HepG2 (cell line): ENCODE measurements at regions not wholly inside any gene's neighbourhood (a gene's known extent, or its start where the extent isn't known, plus 50 kb on each side); places are given as distances from the start of the nearest gene placed in this dataset.

Experiments used
- ATAC-seq: fragments of 200-7000 bp; cut with Tn5 transposase; 3 replicates; pipeline ENCODE4 v1.9.1; 2020; ENCODE audit warnings: mild to moderate bottlenecking, moderate library complexity
- BruUV-seq: library from RNA; stranded (reverse); fragments of 400-500 nt; replicated peaks from 2 replicates; lab custom pipeline; 2021; lab: Mats Ljungman, UMichigan
- CTCF ChIA-PET: fragments of 300-600 bp; formaldehyde crosslinking; extraction: SDS; loops from one replicate; lab custom pipeline; 2021; ENCODE audit warnings: low total read pairs, inconsistent platforms, low intra/inter-chr PET ratio; lab: Yijun Ruan, JAX
- POLR2A ChIA-PET: fragments of 350-600 bp; sonication (Branson Sonifier 250); formaldehyde crosslinking; loops from one replicate; lab custom pipeline; 2020; ENCODE audit warnings: antibody characterized with exemption, inconsistent platforms; lab: Yijun Ruan, JAX
- DNase-seq: peaks from one replicate; pipeline ENCODE4 v3.0.0-alpha.2; 2015; ENCODE audit warnings: low spot score
- FAIRE-seq: peaks from 3 replicates; lab custom pipeline; 2011; peaks lifted over from hg19 to GRCh38; lab: Jason Lieb, UNC
- H2AFZ ChIP-seq: one replicate; pipeline ENCODE4 v1.6.1; 2011; ENCODE audit warnings: low read length, inconsistent platforms
- H3K27ac ChIP-seq: fragments of 300-600 bp; 3 replicates; pipeline ENCODE4 v1.8.0; 2011; ENCODE audit warnings: mixed run types, mild to moderate bottlenecking, mixed read lengths, low read length, inconsistent platforms; ENCODE audit not compliant: insufficient read depth; ENCODE audit errors: extremely low read length
- H3K27me3 ChIP-seq, 2 experiments: fragments of 200-600 bp in 1 of 2; 2 replicates in 1 of 2; 3 replicates in 1 of 2; pipeline versions ENCODE4 v1.6.0 to v1.8.0; 2011; ENCODE audit warnings: low read length in 2 of 2, mild to moderate bottlenecking in 2 of 2, moderate library complexity in 2 of 2, inconsistent platforms in 1 of 2; ENCODE audit not compliant: insufficient read depth in 2 of 2, control insufficient read depth in 1 of 2
- H3K36me3 ChIP-seq, 2 experiments: fragments of 200-600 bp in 1 of 2; replicated peaks in 1 of 2; 2 replicates in 1 of 2; 3 replicates in 1 of 2; pipeline versions ENCODE4 v1.5.1 to v1.8.0; 2011; ENCODE audit warnings: low read length in 2 of 2, inconsistent platforms in 1 of 2; ENCODE audit not compliant: insufficient read depth in 2 of 2, control insufficient read depth in 1 of 2
- H3K4me1 ChIP-seq: 2 replicates; pipeline ENCODE4 v1.5.1; 2012; ENCODE audit warnings: low read length, inconsistent platforms; ENCODE audit not compliant: insufficient read depth
- H3K4me2 ChIP-seq: 2 replicates; pipeline ENCODE4 v1.6.0; 2011; ENCODE audit warnings: low read depth, low read length, inconsistent platforms
- H3K4me3 ChIP-seq, 3 experiments: fragments of 200-600 bp in 1 of 3; sonication (generic), shearing (Covaris generic) in 1 of 3; replicated peaks in 1 of 3; 2 replicates each; pipeline ENCODE4 v1.5.1; 2011 to 2016; ENCODE audit warnings: low read length in 3 of 3, inconsistent platforms in 2 of 3, low read depth in 2 of 3, mild to moderate bottlenecking in 2 of 3, control low read depth in 1 of 3, mixed read lengths in 1 of 3; ENCODE audit not compliant: insufficient read depth in 1 of 3
- H3K79me2 ChIP-seq: one replicate; pipeline ENCODE4 v1.6.1; 2011; ENCODE audit warnings: low read length, inconsistent platforms; ENCODE audit not compliant: insufficient read depth
- H3K9ac ChIP-seq: 2 replicates; pipeline ENCODE4 v1.6.0; 2011; ENCODE audit warnings: mild to moderate bottlenecking, low read depth, low read length, inconsistent platforms; ENCODE audit not compliant: insufficient read depth
- H3K9me3 ChIP-seq: 2 replicates; pipeline ENCODE4 v1.5.1; 2012; ENCODE audit warnings: mild to moderate bottlenecking, low read length
- H4K20me1 ChIP-seq: 2 replicates; pipeline ENCODE4 v1.6.0; 2011; ENCODE audit warnings: inconsistent platforms, mild to moderate bottlenecking, low read length, moderate library complexity; ENCODE audit not compliant: insufficient read depth
- BHLHE40 ChIP-seq: IDR thresholded peaks from 2 replicates; pipeline ENCODE4 v1.6.1; 2011; ENCODE audit warnings: low read length, improper control_type of control experiment
- CAMTA2 ChIP-seq: sonication (generic); formaldehyde crosslinking; IDR thresholded peaks from 2 replicates; pipeline ENCODE4 v1.4.0; 2020; ENCODE audit warnings: mild to moderate bottlenecking, missing genetic modification reagents, borderline replicate concordance
- DPF2 ChIP-seq: sonication (generic); formaldehyde crosslinking; IDR thresholded peaks from 2 replicates; pipeline ENCODE4 v1.4.0; 2020; ENCODE audit warnings: mild to moderate bottlenecking, low read depth, missing genetic modification reagents, borderline replicate concordance
- E2F5 ChIP-seq: sonication (generic); formaldehyde crosslinking; conservative IDR thresholded peaks from 2 replicates; pipeline ENCODE4 v1.4.0; 2020; ENCODE audit warnings: missing genetic modification reagents
- FOXO1 ChIP-seq: sonication (generic); formaldehyde crosslinking; IDR thresholded peaks from 2 replicates; pipeline ENCODE4 v1.4.0; 2020; ENCODE audit warnings: missing genetic modification reagents
- KMT2A ChIP-seq: sonication (generic); formaldehyde crosslinking; IDR thresholded peaks from 2 replicates; pipeline ENCODE4 v1.4.0; 2020; ENCODE audit warnings: missing genetic modification reagents
- NFIB ChIP-seq: sonication (generic); formaldehyde crosslinking; IDR thresholded peaks from 2 replicates; pipeline ENCODE4 v1.9.0; 2021; ENCODE audit warnings: missing genetic modification reagents, mild to moderate bottlenecking, borderline replicate concordance
- NFKB2 ChIP-seq: sonication (generic); formaldehyde crosslinking; IDR thresholded peaks from 2 replicates; pipeline ENCODE4 v1.4.0; 2020; ENCODE audit warnings: missing genetic modification reagents, borderline replicate concordance
- PCBP2 ChIP-seq: fragments of 200-400 bp; formaldehyde crosslinking; optimal IDR thresholded peaks from 2 replicates; pipeline ENCODE3; 2018; ENCODE audit warnings: low read length, low read depth; ENCODE audit not compliant: poor library complexity, severe bottlenecking
- REPIN1 ChIP-seq: sonication (generic); formaldehyde crosslinking; IDR thresholded peaks from 2 replicates; pipeline ENCODE4 v1.8.0; 2022; ENCODE audit warnings: missing genetic modification reagents, low read depth, mild to moderate bottlenecking, borderline replicate concordance
- SETDB1 ChIP-seq: sonication (generic); formaldehyde crosslinking; IDR thresholded peaks from 2 replicates; pipeline ENCODE4 v1.5.1; 2020; ENCODE audit warnings: missing genetic modification reagents, mild to moderate bottlenecking, borderline replicate concordance
- SMC3 ChIP-seq: IDR thresholded peaks from 2 replicates; pipeline ENCODE4 v1.6.1; 2011; ENCODE audit warnings: low read length, improper control_type of control experiment
- TARDBP ChIP-seq: sonication (generic); formaldehyde crosslinking; IDR thresholded peaks from 2 replicates; pipeline ENCODE4 v1.8.0; 2022; ENCODE audit warnings: mild to moderate bottlenecking, missing genetic modification reagents
- ZFX ChIP-seq: sonication (generic); formaldehyde crosslinking; IDR thresholded peaks from 2 replicates; pipeline ENCODE4 v1.4.0; 2020; ENCODE audit warnings: mild to moderate bottlenecking, low read depth, missing genetic modification reagents, moderate library complexity
- ZNF441 ChIP-seq: sonication (generic); formaldehyde crosslinking; IDR thresholded peaks from 2 replicates; pipeline ENCODE4 v1.7.0; 2021; ENCODE audit warnings: missing genetic modification reagents, borderline replicate concordance
- ZNF749 ChIP-seq: sonication (generic); formaldehyde crosslinking; IDR thresholded peaks from 2 replicates; pipeline ENCODE4 v1.8.0; 2022; ENCODE audit warnings: mild to moderate bottlenecking, missing genetic modification reagents, moderate library complexity, borderline replicate concordance
- WGBS: methylation state at CpG from one replicate; pipeline ENCODE4 v1.1.6; 2017; ENCODE audit warnings: low lambda C conversion rate; 5-methylcytosine and 5-hydroxymethylcytosine counted together
- in situ Hi-C: cut with HindIII; loops from 2 replicates; pipeline ENCODE4 v1.10.0; 2017; ENCODE audit warnings: low pct_unique_long_range_greater_than_20kb; ENCODE audit not compliant: extremely low pct_ligation_motif_present
- intact Hi-C: fragments of 100-400 bp; cut with micrococcal nuclease; formaldehyde crosslinking; loops from one replicate; pipeline ENCODE4 v1.10.0; 2022; ENCODE audit not compliant: unreplicated experiment
- TF ChIP-seq, protein P1 (sequence below): sonication (generic); formaldehyde crosslinking; IDR thresholded peaks from 2 replicates; pipeline ENCODE4 v1.4.0; 2020; ENCODE audit warnings: mild to moderate bottlenecking, missing genetic modification reagents
- TF ChIP-seq, protein P2 (sequence below): sonication (generic); formaldehyde crosslinking; IDR thresholded peaks from 2 replicates; pipeline ENCODE4 v1.5.0; 2020; ENCODE audit warnings: mild to moderate bottlenecking, missing genetic modification reagents

DNA sequence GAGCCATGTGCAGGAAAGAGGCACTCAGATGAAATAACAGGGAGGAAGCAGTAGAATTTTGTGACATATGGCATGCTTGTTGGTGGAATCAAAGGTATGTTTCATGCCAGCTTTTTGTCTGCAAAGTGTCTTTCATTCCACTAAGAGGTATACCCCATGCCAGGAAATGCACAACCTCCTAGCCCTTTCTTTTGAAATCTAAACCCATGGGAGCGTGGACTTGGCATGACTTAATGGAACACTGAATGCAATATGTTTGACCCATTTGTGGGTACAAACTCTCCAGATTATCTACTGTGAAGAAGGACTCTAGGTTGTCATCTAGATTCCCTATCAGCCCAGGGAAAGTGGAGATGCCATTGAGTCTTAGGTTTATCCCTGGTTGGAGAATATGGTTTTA, 338.3 kb upstream of the TEX13C start (continued):
- TF ChIP-seq, protein P1, sequence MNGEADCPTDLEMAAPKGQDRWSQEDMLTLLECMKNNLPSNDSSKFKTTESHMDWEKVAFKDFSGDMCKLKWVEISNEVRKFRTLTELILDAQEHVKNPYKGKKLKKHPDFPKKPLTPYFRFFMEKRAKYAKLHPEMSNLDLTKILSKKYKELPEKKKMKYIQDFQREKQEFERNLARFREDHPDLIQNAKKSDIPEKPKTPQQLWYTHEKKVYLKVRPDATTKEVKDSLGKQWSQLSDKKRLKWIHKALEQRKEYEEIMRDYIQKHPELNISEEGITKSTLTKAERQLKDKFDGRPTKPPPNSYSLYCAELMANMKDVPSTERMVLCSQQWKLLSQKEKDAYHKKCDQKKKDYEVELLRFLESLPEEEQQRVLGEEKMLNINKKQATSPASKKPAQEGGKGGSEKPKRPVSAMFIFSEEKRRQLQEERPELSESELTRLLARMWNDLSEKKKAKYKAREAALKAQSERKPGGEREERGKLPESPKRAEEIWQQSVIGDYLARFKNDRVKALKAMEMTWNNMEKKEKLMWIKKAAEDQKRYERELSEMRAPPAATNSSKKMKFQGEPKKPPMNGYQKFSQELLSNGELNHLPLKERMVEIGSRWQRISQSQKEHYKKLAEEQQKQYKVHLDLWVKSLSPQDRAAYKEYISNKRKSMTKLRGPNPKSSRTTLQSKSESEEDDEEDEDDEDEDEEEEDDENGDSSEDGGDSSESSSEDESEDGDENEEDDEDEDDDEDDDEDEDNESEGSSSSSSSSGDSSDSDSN (CRISPR knock-in tag) = no peak

DNA sequence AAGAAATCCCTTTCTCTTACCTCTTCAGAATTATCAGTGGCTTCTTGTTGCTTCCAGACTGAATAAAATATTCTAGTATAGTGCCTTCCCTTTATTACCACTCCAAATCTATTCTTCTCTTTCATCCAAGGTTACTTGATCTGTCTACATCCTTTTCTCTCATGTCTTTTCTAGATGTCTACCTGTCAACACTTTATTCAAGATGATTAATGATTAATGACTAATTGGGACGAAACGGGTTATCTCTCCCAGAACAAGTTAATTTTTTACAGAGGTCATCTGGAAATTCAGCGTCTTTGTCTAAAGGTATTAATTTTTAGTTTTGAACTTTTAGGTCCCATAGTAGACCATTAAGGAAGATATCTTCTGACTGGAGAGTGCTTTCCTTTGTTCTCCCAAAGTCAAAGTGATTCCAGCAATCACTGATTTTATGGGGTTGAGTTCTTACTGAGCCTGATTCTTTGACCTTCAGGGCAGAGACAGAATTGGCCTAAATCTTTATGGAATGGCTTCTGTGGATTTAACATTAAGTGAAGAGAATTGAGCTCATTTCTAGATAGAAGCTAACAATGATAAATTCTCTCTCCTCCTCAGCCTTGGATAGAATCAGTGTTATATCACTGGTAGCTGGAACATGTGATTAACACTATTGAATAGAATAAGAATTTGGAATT, 335.4 kb upstream of the TEX13C start:
- POLR2A ChIA-PET = no interaction called here

More for the DNA sequence above, 335.4 kb upstream of the TEX13C start:
- in situ Hi-C loops (no loop called here), intact Hi-C loops (no loop called here)
- TF ChIP-seq NFIB (CRISPR knock-in tag) (no peak), DPF2 (CRISPR knock-in tag) (no peak), PCBP2 (no peak), E2F5 (CRISPR knock-in tag) (no peak), CAMTA2 (CRISPR knock-in tag) (no peak), KMT2A (no peak), NFKB2 (CRISPR knock-in tag) (no peak), SMC3 (no peak), ZNF749 (no peak), REPIN1 (CRISPR knock-in tag) (no peak), TARDBP (CRISPR knock-in tag) (no peak), ZFX (no peak), ZNF441 (no peak), FOXO1 (CRISPR knock-in tag) (no peak), BHLHE40 (no peak), SETDB1 (CRISPR knock-in tag) (no peak)
- TF ChIP-seq, protein P2, sequence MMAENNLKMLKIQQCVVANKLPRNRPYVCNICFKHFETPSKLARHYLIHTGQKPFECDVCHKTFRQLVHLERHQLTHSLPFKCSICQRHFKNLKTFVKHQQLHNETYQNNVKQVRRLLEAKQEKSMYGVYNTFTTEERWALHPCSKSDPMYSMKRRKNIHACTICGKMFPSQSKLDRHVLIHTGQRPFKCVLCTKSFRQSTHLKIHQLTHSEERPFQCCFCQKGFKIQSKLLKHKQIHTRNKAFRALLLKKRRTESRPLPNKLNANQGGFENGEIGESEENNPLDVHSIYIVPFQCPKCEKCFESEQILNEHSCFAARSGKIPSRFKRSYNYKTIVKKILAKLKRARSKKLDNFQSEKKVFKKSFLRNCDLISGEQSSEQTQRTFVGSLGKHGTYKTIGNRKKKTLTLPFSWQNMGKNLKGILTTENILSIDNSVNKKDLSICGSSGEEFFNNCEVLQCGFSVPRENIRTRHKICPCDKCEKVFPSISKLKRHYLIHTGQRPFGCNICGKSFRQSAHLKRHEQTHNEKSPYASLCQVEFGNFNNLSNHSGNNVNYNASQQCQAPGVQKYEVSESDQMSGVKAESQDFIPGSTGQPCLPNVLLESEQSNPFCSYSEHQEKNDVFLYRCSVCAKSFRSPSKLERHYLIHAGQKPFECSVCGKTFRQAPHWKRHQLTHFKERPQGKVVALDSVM (CRISPR knock-in tag) = no peak
- DNase-seq (no peak), FAIRE-seq (no peak), ATAC-seq (no peak)
- Histone ChIP-seq H3K4me1 (no peaks in the 10 kb centered on the region), H3K27me3 (no peaks in the 10 kb centered on the region), H2AFZ (no peak overlapping the region), H3K4me2 (no peak overlapping the region), H3K36me3 (no peaks in the 10 kb centered on the region), H3K9me3 (no peaks in the 10 kb centered on the region), H4K20me1 (no peaks in the 10 kb centered on the region), H3K27ac (no peak overlapping the region), H3K79me2 (no peaks in the 10 kb centered on the region), H3K4me3 (no peak overlapping the region), H3K9ac (no peak overlapping the region)
- 0% methylated on average over 3 of the region's 3 CpGs for WGBS
- CTCF ChIA-PET = no interaction called here
- BruUV-seq = no TSS peak
